H9 (cell line): ENCODE measurements at regions not wholly inside any gene's neighbourhood (a gene's known extent, or its start where the extent isn't known, plus 50 kb on each side); places are given as distances from the start of the nearest gene placed in this dataset.

Experiments used
- DNase-seq: peaks from one replicate; pipeline ENCODE4 v3.0.0-alpha.2; 2017
- H2AFZ ChIP-seq: one replicate; pipeline ENCODE4 v1.6.1; 2013; ENCODE audit warnings: mild to moderate bottlenecking, low read length, control low read depth, moderate library complexity
- H2AK5ac ChIP-seq: 2 replicates; pipeline ENCODE4 v1.6.1; 2013; ENCODE audit warnings: low read length, control low read depth, mixed read lengths; ENCODE audit not compliant: insufficient read length
- H2BK120ac ChIP-seq: one replicate; pipeline ENCODE4 v1.6.1; 2013; ENCODE audit warnings: low read depth, mild to moderate bottlenecking, low read length, control low read depth, inconsistent platforms; ENCODE audit not compliant: poor library complexity, severe bottlenecking
- H2BK12ac ChIP-seq: 2 replicates; pipeline ENCODE4 v1.6.1; 2013; ENCODE audit warnings: low read length, control low read depth, mixed read lengths, low read depth; ENCODE audit not compliant: insufficient read length
- H2BK15ac ChIP-seq: 2 replicates; pipeline ENCODE4 v1.6.1; 2013; ENCODE audit warnings: low read depth, low read length, control low read depth
- H2BK20ac ChIP-seq: one replicate; pipeline ENCODE4 v1.6.1; 2013; ENCODE audit warnings: low read depth, mild to moderate bottlenecking, low read length, control low read depth, inconsistent platforms; ENCODE audit not compliant: poor library complexity, severe bottlenecking
- H2BK5ac ChIP-seq: 2 replicates; pipeline ENCODE4 v1.6.1; 2013; ENCODE audit warnings: low read length, control low read depth, mixed read lengths; ENCODE audit not compliant: insufficient read length
- H3K14ac ChIP-seq: 2 replicates; pipeline ENCODE4 v1.6.1; 2013; ENCODE audit warnings: low read length, control low read depth; ENCODE audit not compliant: insufficient read depth
- H3K18ac ChIP-seq: 2 replicates; pipeline ENCODE4 v1.6.1; 2013; ENCODE audit warnings: low read depth, mild to moderate bottlenecking, mixed read lengths, low read length, control low read depth; ENCODE audit not compliant: insufficient read length
- H3K23ac ChIP-seq: 2 replicates; pipeline ENCODE4 v1.6.1; 2013; ENCODE audit warnings: low read length, control low read depth, mixed read lengths, low read depth; ENCODE audit not compliant: insufficient read length
- H3K23me2 ChIP-seq: 2 replicates; pipeline ENCODE4 v1.6.1; 2013; ENCODE audit warnings: low read depth, mild to moderate bottlenecking, mixed read lengths, low read length, control low read depth; ENCODE audit not compliant: insufficient read length, poor library complexity, severe bottlenecking
- H3K27ac ChIP-seq: 2 replicates; pipeline ENCODE4 v1.5.1; 2013; ENCODE audit warnings: low read length, control low read depth, mixed read lengths, low read depth; ENCODE audit not compliant: insufficient read length
- H3K27me3 ChIP-seq: 2 replicates; pipeline ENCODE4 v1.6.1; 2013; ENCODE audit warnings: low read length, control low read depth, inconsistent platforms; ENCODE audit not compliant: insufficient read depth
- H3K4ac ChIP-seq: 2 replicates; pipeline ENCODE4 v1.6.1; 2013; ENCODE audit warnings: low read depth, mild to moderate bottlenecking, control low read depth, inconsistent platforms, low read length, moderate library complexity
- H3K4me1 ChIP-seq: 2 replicates; pipeline ENCODE4 v1.6.1; 2013; ENCODE audit warnings: low read length, control low read depth, inconsistent platforms; ENCODE audit not compliant: insufficient read depth
- H3K4me2 ChIP-seq: 2 replicates; pipeline ENCODE4 v1.6.1; 2013; ENCODE audit warnings: low read length, control low read depth, mixed read lengths; ENCODE audit not compliant: insufficient read length, insufficient read depth
- H3K56ac ChIP-seq: 2 replicates; pipeline ENCODE4 v1.6.1; 2013; ENCODE audit warnings: low read depth, mild to moderate bottlenecking, mixed read lengths, low read length, control low read depth; ENCODE audit not compliant: insufficient read length
- H3K79me1 ChIP-seq: 2 replicates; pipeline ENCODE4 v1.6.1; 2013; ENCODE audit warnings: low read depth, mild to moderate bottlenecking, moderate library complexity, low read length, control low read depth, inconsistent platforms; ENCODE audit not compliant: insufficient read depth, poor library complexity, severe bottlenecking
- H3K79me2 ChIP-seq: 2 replicates; pipeline ENCODE4 v1.6.1; 2013; ENCODE audit warnings: low read length, control low read depth, inconsistent platforms; ENCODE audit not compliant: insufficient read depth
- H3K9ac ChIP-seq: 2 replicates; pipeline ENCODE4 v1.6.1; 2013; ENCODE audit warnings: low read length, control low read depth, mixed read lengths; ENCODE audit not compliant: insufficient read length; ENCODE audit errors: extremely low read depth
- H3K9me3 ChIP-seq: one replicate; pipeline ENCODE4 v1.6.1; 2013; ENCODE audit warnings: low read depth, low read length, inconsistent platforms; ENCODE audit not compliant: control insufficient read depth
- H3T11ph ChIP-seq: one replicate; pipeline ENCODE4 v1.6.1; 2013; ENCODE audit warnings: mild to moderate bottlenecking, low read length, control low read depth, inconsistent platforms
- H4K20me1 ChIP-seq: one replicate; pipeline ENCODE4 v1.6.1; 2013; ENCODE audit not compliant: control insufficient read depth, insufficient read length, insufficient read depth
- H4K5ac ChIP-seq: 2 replicates; pipeline ENCODE4 v1.6.1; 2013; ENCODE audit warnings: low read depth, mild to moderate bottlenecking, mixed read lengths, low read length, control low read depth; ENCODE audit not compliant: insufficient read length
- H4K8ac ChIP-seq: replicated peaks from 2 replicates; pipeline ENCODE4 v1.6.1; 2013; ENCODE audit warnings: low read length, control low read depth, mixed read lengths, low read depth; ENCODE audit not compliant: insufficient read length
- H4K91ac ChIP-seq: 2 replicates; pipeline ENCODE4 v1.6.1; 2013; ENCODE audit warnings: low read depth, mild to moderate bottlenecking, moderate library complexity, mixed read lengths, low read length, control low read depth; ENCODE audit not compliant: insufficient read length
- H3K27ac Mint-ChIP-seq, 3 experiments: 2 replicates in 2 of 3; 3 replicates in 1 of 3; pipeline ENCODE4 v1.8.0; 2020 to 2021; ENCODE audit warnings: mixed read lengths in 3 of 3, mild to moderate bottlenecking in 1 of 3, moderate library complexity in 1 of 3
- H3K27me3 Mint-ChIP-seq: 2 replicates; pipeline ENCODE4 v1.8.0; 2021; ENCODE audit warnings: low read depth, mild to moderate bottlenecking, moderate library complexity, mixed read lengths
- H3K36me3 Mint-ChIP-seq, 3 experiments: 2 replicates in 2 of 3; 3 replicates in 1 of 3; pipeline ENCODE4 v1.8.0; 2020 to 2021; ENCODE audit warnings: low read depth in 3 of 3, mixed read lengths in 3 of 3; ENCODE audit not compliant: insufficient read depth in 1 of 3
- H3K4me1 Mint-ChIP-seq, 2 experiments: 2 replicates each; pipeline ENCODE4 v1.8.0; 2020; ENCODE audit warnings: mixed read lengths in 2 of 2
- H3K4me3 Mint-ChIP-seq, 2 experiments: 2 replicates in 1 of 2; 3 replicates in 1 of 2; pipeline ENCODE4 v1.8.0; 2020 to 2021; ENCODE audit warnings: mild to moderate bottlenecking in 2 of 2, mixed read lengths in 2 of 2, moderate library complexity in 1 of 2
- H3K9me3 Mint-ChIP-seq, 2 experiments: 2 replicates in 1 of 2; 3 replicates in 1 of 2; pipeline ENCODE4 v1.8.0; 2020; ENCODE audit warnings: mild to moderate bottlenecking in 2 of 2, mixed read lengths in 2 of 2, moderate library complexity in 1 of 2
- CTCF ChIP-seq: fragments of 200-600 bp; sonication (generic); conservative IDR thresholded peaks from 3 replicates; pipeline ENCODE4 v1.8.0; 2021; ENCODE audit warnings: antibody characterized with exemption, mild to moderate bottlenecking
- WGBS: extraction: QIAGEN DNeasy Blood & Tissue Kit; methylation state at CpG from one replicate; pipeline ENCODE4 v1.1.7; 2013; ENCODE audit warnings: missing lambda C conversion rate, low lambda C conversion rate, mixed read lengths; ENCODE audit not compliant: insufficient read length; ENCODE audit errors: extremely low coverage; 5-methylcytosine and 5-hydroxymethylcytosine counted together

- Histone ChIP-seq H2AK5ac (no peak overlapping the region), H3K4me1 (no peaks in the 10 kb centered on the region), H2BK5ac (no peak overlapping the region), H3K23ac (no peak overlapping the region), H3K9ac (no peak overlapping the region), H3K23me2 (no peaks in the 10 kb centered on the region), H3K14ac (no peak overlapping the region), H2BK15ac (no peak overlapping the region), H4K8ac (no peak overlapping the region), H3K27ac (no peak overlapping the region), H4K20me1 (no peaks in the 10 kb centered on the region), H2AFZ (no peak overlapping the region), H4K5ac (no peak overlapping the region), H3K79me2 (no peaks in the 10 kb centered on the region), H3K56ac (no peak overlapping the region), H3T11ph (no peak overlapping the region), H4K91ac (no peak overlapping the region), H3K79me1 (no peaks in the 10 kb centered on the region), H3K9me3 (no peaks in the 10 kb centered on the region), H3K4me2 (no peak overlapping the region), H3K18ac (no peak overlapping the region), H2BK20ac (no peak overlapping the region), H3K27me3 (no peaks in the 10 kb centered on the region), H2BK12ac (no peak overlapping the region), H3K4ac (no peak overlapping the region), H2BK120ac (no peak overlapping the region)
- no peak for DNase-seq
- Mint-ChIP-seq H3K4me3 (no peak overlapping the region), H3K27ac (no peak overlapping the region), H3K9me3 (no peaks in the 10 kb centered on the region), H3K36me3 (no peaks in the 10 kb centered on the region), H3K27me3 (no peaks in the 10 kb centered on the region), H3K4me1 (0 out of 4 replicates have a peak, but pooled peaks cover 0 to 3% of the 10 kb centered on the region in 2 experiments)
- no peak for TF ChIP-seq CTCF
- WGBS: no CpG with 5 or more reads among the region's 4 CpGs
Observed at GRCh38 chr2:23121968-23122648, 262.9 kb upstream of the KLHL29 start.
